GM23338 (cell line): ENCODE measurements at regions not wholly inside any gene's neighbourhood (a gene's known extent, or its start where the extent isn't known, plus 50 kb on each side); places are given as distances from the start of the nearest gene placed in this dataset.

ENCODE experiments used
- ATAC-seq: fragments of 200-7000 bp; cut with Tn5 transposase; 3 replicates; pipeline ENCODE4 v1.9.1; 2020
- DNase-seq: peaks from one replicate; pipeline ENCODE4 v3.0.0-alpha.2; 2015; ENCODE audit warnings: low spot score
- H2AFZ ChIP-seq: fragments of 200-600 bp; sonication (generic); 2 replicates; pipeline ENCODE4 v1.8.0; 2016; ENCODE audit warnings: antibody characterized with exemption, mild to moderate bottlenecking, moderate library complexity
- H3F3A ChIP-seq: fragments of 200-600 bp; sonication (generic); replicated peaks from 2 replicates; pipeline ENCODE4 v1.8.0; 2017; ENCODE audit warnings: antibody characterized with exemption, mixed run types, low read depth
- H3K27ac ChIP-seq: fragments of 200-600 bp; sonication (generic); 2 replicates; pipeline ENCODE4 v1.6.1; 2016; ENCODE audit warnings: low read depth
- H3K27me3 ChIP-seq: fragments of 200-600 bp; sonication (generic); 2 replicates; pipeline ENCODE4 v1.8.0; 2016; ENCODE audit warnings: mild to moderate bottlenecking, mixed run types, moderate library complexity; ENCODE audit not compliant: insufficient read depth
- H3K36me3 ChIP-seq: fragments of 200-600 bp; sonication (generic); 2 replicates; pipeline ENCODE4 v1.8.0; 2016; ENCODE audit warnings: mild to moderate bottlenecking; ENCODE audit not compliant: insufficient read depth
- H3K4me1 ChIP-seq: fragments of 200-600 bp; sonication (generic); 2 replicates; pipeline ENCODE4 v1.8.0; 2016; ENCODE audit warnings: mild to moderate bottlenecking, moderate library complexity; ENCODE audit not compliant: insufficient read depth
- H3K4me2 ChIP-seq: fragments of 200-600 bp; sonication (generic); 2 replicates; pipeline ENCODE4 v1.7.1; 2017; ENCODE audit warnings: mixed run types
- H3K4me3 ChIP-seq: fragments of 200-600 bp; sonication (generic); 2 replicates; pipeline ENCODE4 v1.6.1; 2016; ENCODE audit warnings: mixed run types
- H3K79me2 ChIP-seq: fragments of 200-600 bp; sonication (generic); replicated peaks from 2 replicates; pipeline ENCODE4 v1.8.0; 2017; ENCODE audit warnings: mild to moderate bottlenecking; ENCODE audit not compliant: insufficient read depth
- H3K9me2 ChIP-seq: fragments of 200-600 bp; sonication (generic); 2 replicates; pipeline ENCODE4 v1.8.0; 2017; ENCODE audit not compliant: insufficient read depth
- H4K20me1 ChIP-seq: fragments of 200-600 bp; sonication (generic); replicated peaks from 2 replicates; pipeline ENCODE4 v1.8.0; 2017; ENCODE audit warnings: mild to moderate bottlenecking; ENCODE audit not compliant: insufficient read depth
- H3K27ac Mint-ChIP-seq: 2 replicates; pipeline ENCODE4 v1.8.0; 2020; ENCODE audit warnings: inconsistent platforms, mild to moderate bottlenecking, moderate library complexity, mixed read lengths
- H3K27me3 Mint-ChIP-seq: 3 replicates; pipeline ENCODE4 v1.8.0; 2022; ENCODE audit warnings: low read depth, mild to moderate bottlenecking, moderate library complexity, mixed read lengths, inconsistent platforms; ENCODE audit not compliant: insufficient read depth, poor library complexity
- H3K36me3 Mint-ChIP-seq: 3 replicates; pipeline ENCODE4 v1.8.0; 2021; ENCODE audit warnings: low read depth, mild to moderate bottlenecking, inconsistent platforms, moderate library complexity, mixed read lengths
- H3K4me1 Mint-ChIP-seq: 3 replicates; pipeline ENCODE4 v1.8.0; 2020; ENCODE audit warnings: mild to moderate bottlenecking, inconsistent platforms, mixed read lengths
- H3K4me3 Mint-ChIP-seq: 3 replicates; pipeline ENCODE4 v1.8.0; 2021; ENCODE audit warnings: moderate library complexity, mild to moderate bottlenecking, inconsistent platforms, mixed read lengths
- H3K9me3 Mint-ChIP-seq: 3 replicates; pipeline ENCODE4 v1.8.0; 2020; ENCODE audit warnings: moderate library complexity, mild to moderate bottlenecking, inconsistent platforms, mixed read lengths
- CREB1 ChIP-seq: fragments of 250-450 bp; sonication (Bioruptor Pico); IDR thresholded peaks from 2 replicates; pipeline ENCODE4 v1.5.0; 2020; ENCODE audit warnings: low read depth, mild to moderate bottlenecking, moderate library complexity
- EZH2 ChIP-seq: fragments of 200-600 bp; sonication (generic); IDR thresholded peaks from one replicate; pipeline ENCODE4 v1.8.0; 2017; ENCODE audit warnings: antibody characterized with exemption, mild to moderate bottlenecking, low read depth; ENCODE audit not compliant: unreplicated experiment
- EZH2phosphoT487 ChIP-seq: fragments of 200-600 bp; sonication (generic); IDR thresholded peaks from one replicate; pipeline ENCODE4 v1.8.1; 2018; ENCODE audit warnings: antibody characterized with exemption; ENCODE audit not compliant: unreplicated experiment
- JUNB ChIP-seq: IDR thresholded peaks from one replicate; pipeline ENCODE4 v1.6.1; 2016; ENCODE audit warnings: antibody characterized with exemption; ENCODE audit not compliant: unreplicated experiment
- NANOG ChIP-seq: IDR thresholded peaks from 2 replicates; pipeline ENCODE4 v1.6.1; 2016; ENCODE audit warnings: antibody characterized with exemption, borderline replicate concordance
- POLR2AphosphoS5 ChIP-seq: IDR thresholded peaks from 2 replicates; pipeline ENCODE4 v1.6.1; 2016; ENCODE audit warnings: antibody characterized with exemption, low read depth
- STAT1 ChIP-seq: IDR thresholded peaks from one replicate; pipeline ENCODE4 v1.6.1; 2016; ENCODE audit warnings: antibody characterized with exemption; ENCODE audit not compliant: unreplicated experiment
- ZNF114 ChIP-seq: fragments of 250-450 bp; sonication (Bioruptor Pico); IDR thresholded peaks from 2 replicates; pipeline ENCODE4 v1.5.0; 2020; ENCODE audit warnings: mild to moderate bottlenecking, moderate library complexity
- ZNF331 ChIP-seq: fragments of 250-450 bp; sonication (Bioruptor Pico); IDR thresholded peaks from 2 replicates; pipeline ENCODE4 v1.5.0; 2020; ENCODE audit warnings: low read depth, mild to moderate bottlenecking, moderate library complexity
- TF ChIP-seq, protein P1 (sequence below), 2 experiments: fragments of 200-600 bp in 1 of 2; sonication (generic) in 1 of 2; conservative IDR thresholded peaks; 2 replicates each; pipeline versions ENCODE4 v1.5.1 to v1.6.1; 2016 to 2017; ENCODE audit warnings: antibody characterized with exemption in 2 of 2, low read depth in 2 of 2, mild to moderate bottlenecking in 2 of 2, moderate library complexity in 1 of 2
- TF ChIP-seq, protein P2 (sequence below): IDR thresholded peaks from 2 replicates; pipeline ENCODE4 v1.6.1; 2016; ENCODE audit warnings: antibody characterized with exemption
- TF ChIP-seq, protein P3 (sequence below): IDR thresholded peaks from one replicate; pipeline ENCODE4 v1.6.1; 2018; ENCODE audit warnings: antibody characterized with exemption; ENCODE audit not compliant: unreplicated experiment

DNA sequence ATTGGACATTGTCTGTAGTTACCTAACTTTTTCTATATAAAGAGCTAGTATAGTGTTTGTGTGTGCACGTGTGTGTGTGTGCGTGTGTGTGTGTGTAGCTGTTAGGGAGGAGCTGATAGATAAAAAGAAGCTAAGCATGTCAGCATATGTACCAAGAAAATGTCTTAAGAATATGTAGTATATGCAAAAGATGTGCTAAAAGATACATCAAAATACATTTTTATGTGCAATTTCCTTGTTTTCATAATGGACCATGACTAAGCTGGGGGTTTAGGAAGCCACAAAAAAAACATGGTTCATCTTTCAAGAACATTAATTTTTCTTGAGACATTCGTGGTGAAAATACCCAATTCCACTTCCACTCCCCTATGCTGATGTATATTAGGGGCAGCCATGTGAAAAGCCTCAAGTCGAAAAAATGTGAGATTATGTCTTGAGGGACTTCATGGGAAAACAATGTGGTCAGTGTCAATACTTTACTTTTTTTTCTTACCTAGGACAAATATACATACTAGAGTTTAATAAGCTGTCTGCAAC, 1599.7 kb downstream of the ARAP2 start:
- Histone ChIP-seq H3K4me2 (no peak overlapping the region), H2AFZ (no peak overlapping the region), H3F3A (no peaks in the 10 kb centered on the region), H3K79me2 (no peaks in the 10 kb centered on the region), H4K20me1 (no peaks in the 10 kb centered on the region), H3K4me1 (no peaks in the 10 kb centered on the region), H3K27ac (no peak overlapping the region), H3K36me3 (no peaks in the 10 kb centered on the region), H3K9me2 (no peaks in the 10 kb centered on the region), H3K27me3 (no peaks in the 10 kb centered on the region), H3K4me3 (no peak overlapping the region)
- no peaks in the 10 kb centered on the region for H3K4me1 Mint-ChIP-seq
- no peak for DNase-seq
- ATAC-seq: no peak
- TF ChIP-seq EZH2 (no peak), ZNF114 (CRISPR knock-in tag) (no peak), JUNB (no peak), ZNF331 (no peak), EZH2phosphoT487 (no peak), POLR2AphosphoS5 (no peak)
- TF ChIP-seq, protein P1, sequence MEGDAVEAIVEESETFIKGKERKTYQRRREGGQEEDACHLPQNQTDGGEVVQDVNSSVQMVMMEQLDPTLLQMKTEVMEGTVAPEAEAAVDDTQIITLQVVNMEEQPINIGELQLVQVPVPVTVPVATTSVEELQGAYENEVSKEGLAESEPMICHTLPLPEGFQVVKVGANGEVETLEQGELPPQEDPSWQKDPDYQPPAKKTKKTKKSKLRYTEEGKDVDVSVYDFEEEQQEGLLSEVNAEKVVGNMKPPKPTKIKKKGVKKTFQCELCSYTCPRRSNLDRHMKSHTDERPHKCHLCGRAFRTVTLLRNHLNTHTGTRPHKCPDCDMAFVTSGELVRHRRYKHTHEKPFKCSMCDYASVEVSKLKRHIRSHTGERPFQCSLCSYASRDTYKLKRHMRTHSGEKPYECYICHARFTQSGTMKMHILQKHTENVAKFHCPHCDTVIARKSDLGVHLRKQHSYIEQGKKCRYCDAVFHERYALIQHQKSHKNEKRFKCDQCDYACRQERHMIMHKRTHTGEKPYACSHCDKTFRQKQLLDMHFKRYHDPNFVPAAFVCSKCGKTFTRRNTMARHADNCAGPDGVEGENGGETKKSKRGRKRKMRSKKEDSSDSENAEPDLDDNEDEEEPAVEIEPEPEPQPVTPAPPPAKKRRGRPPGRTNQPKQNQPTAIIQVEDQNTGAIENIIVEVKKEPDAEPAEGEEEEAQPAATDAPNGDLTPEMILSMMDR (conservative IDR thresholded peaks at IDR 0.05; ENCODE audit: low read depth in 2 of 2): no peak
- TF ChIP-seq, protein P2, sequence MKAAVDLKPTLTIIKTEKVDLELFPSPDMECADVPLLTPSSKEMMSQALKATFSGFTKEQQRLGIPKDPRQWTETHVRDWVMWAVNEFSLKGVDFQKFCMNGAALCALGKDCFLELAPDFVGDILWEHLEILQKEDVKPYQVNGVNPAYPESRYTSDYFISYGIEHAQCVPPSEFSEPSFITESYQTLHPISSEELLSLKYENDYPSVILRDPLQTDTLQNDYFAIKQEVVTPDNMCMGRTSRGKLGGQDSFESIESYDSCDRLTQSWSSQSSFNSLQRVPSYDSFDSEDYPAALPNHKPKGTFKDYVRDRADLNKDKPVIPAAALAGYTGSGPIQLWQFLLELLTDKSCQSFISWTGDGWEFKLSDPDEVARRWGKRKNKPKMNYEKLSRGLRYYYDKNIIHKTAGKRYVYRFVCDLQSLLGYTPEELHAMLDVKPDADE: no peak
- H3K27ac Mint-ChIP-seq: no peak overlapping the region
- H3K27me3 Mint-ChIP-seq: no peaks in the 10 kb centered on the region
- no peaks in the 10 kb centered on the region for H3K9me3 Mint-ChIP-seq
- H3K4me3 Mint-ChIP-seq: no peak overlapping the region
- H3K36me3 Mint-ChIP-seq: no peaks in the 10 kb centered on the region

DNA sequence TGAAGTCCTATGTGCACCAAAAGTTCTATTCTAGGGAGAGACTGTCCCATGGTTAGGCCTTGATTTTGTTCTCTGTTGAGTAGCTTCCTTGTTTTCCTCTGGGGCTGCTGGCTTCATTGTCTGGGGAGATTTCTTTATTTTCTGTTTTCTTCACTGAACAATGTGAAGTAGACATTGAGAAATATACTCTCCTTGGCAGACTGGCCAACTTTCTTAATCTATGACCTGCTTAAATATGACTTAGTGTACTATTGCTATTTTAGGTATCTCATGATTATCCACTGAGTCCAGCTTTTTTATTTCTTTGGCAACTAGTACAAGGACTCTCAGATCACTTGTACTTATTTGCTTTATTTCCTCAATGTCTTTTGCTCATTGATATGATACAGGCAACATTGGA, 1594.6 kb downstream of the ARAP2 start:
- no peaks in the 10 kb centered on the region for H3F3A ChIP-seq
- Mint-ChIP-seq H3K4me1 (no peaks in the 10 kb centered on the region), H3K27ac (no peak overlapping the region), H3K36me3 (no peaks in the 10 kb centered on the region), H3K27me3 (no peaks in the 10 kb centered on the region), H3K4me3 (no peak overlapping the region), H3K9me3 (no peaks in the 10 kb centered on the region)
- H3K79me2 ChIP-seq: no peaks in the 10 kb centered on the region
- no peak overlapping the region for H2AFZ ChIP-seq
- H3K27ac ChIP-seq: no peak overlapping the region
- no peaks in the 10 kb centered on the region for H3K36me3 ChIP-seq
- no peaks in the 10 kb centered on the region for H3K27me3 ChIP-seq
- ATAC-seq: no peak
- no peak overlapping the region for H3K4me2 ChIP-seq
- H3K4me1 ChIP-seq: no peaks in the 10 kb centered on the region
- no peaks in the 10 kb centered on the region for H4K20me1 ChIP-seq
- H3K4me3 ChIP-seq: no peak overlapping the region
- H3K9me2 ChIP-seq: no peaks in the 10 kb centered on the region
- no peak for DNase-seq
- TF ChIP-seq JUNB: no peak
- TF ChIP-seq NANOG: no peak
- no peak for TF ChIP-seq EZH2phosphoT487
- no peak for TF ChIP-seq ZNF331
- no peak for TF ChIP-seq EZH2
- TF ChIP-seq, protein P3, sequence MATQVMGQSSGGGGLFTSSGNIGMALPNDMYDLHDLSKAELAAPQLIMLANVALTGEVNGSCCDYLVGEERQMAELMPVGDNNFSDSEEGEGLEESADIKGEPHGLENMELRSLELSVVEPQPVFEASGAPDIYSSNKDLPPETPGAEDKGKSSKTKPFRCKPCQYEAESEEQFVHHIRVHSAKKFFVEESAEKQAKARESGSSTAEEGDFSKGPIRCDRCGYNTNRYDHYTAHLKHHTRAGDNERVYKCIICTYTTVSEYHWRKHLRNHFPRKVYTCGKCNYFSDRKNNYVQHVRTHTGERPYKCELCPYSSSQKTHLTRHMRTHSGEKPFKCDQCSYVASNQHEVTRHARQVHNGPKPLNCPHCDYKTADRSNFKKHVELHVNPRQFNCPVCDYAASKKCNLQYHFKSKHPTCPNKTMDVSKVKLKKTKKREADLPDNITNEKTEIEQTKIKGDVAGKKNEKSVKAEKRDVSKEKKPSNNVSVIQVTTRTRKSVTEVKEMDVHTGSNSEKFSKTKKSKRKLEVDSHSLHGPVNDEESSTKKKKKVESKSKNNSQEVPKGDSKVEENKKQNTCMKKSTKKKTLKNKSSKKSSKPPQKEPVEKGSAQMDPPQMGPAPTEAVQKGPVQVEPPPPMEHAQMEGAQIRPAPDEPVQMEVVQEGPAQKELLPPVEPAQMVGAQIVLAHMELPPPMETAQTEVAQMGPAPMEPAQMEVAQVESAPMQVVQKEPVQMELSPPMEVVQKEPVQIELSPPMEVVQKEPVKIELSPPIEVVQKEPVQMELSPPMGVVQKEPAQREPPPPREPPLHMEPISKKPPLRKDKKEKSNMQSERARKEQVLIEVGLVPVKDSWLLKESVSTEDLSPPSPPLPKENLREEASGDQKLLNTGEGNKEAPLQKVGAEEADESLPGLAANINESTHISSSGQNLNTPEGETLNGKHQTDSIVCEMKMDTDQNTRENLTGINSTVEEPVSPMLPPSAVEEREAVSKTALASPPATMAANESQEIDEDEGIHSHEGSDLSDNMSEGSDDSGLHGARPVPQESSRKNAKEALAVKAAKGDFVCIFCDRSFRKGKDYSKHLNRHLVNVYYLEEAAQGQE: no peak
- no peak for TF ChIP-seq ZNF114 (CRISPR knock-in tag)
- TF ChIP-seq, protein P2: no peak
- TF ChIP-seq POLR2AphosphoS5: no peak
- no peak for TF ChIP-seq STAT1
- TF ChIP-seq CREB1 (CRISPR knock-in tag): no peak
